ENCODE measurements at regions not wholly inside any gene's neighbourhood (a gene's known extent, or its start where the extent isn't known, plus 50 kb on each side); places are given as distances from the start of the nearest gene placed in this dataset.

GRCh38 chr9:613771-614347, 227.6 kb upstream of the DMRT1 start (continued):
- TF ChIP-seq ETV5 (CRISPR knock-in tag; IDR thresholded peaks at IDR 0.05; ENCODE audit: borderline replicate concordance) (peak; percentile 37; the same call in 1 of the 2 replicates), ZNF619 (CRISPR knock-in tag; IDR thresholded peaks at IDR 0.05) (0 out of 2 replicates have a peak, but pooled peaks have one; percentile 33), PCBP2 (optimal IDR thresholded peaks at IDR 0.05; ENCODE audit: low read depth, low read length, poor library complexity, severe bottlenecking) (no peak), NFYC (CRISPR knock-in tag; IDR thresholded peaks at IDR 0.05) (no peak), ASH2L (IDR thresholded peaks at IDR 0.05; ENCODE audit: insufficient read length, low read depth, low read length) (no peak), ZFP91 (CRISPR knock-in tag; IDR thresholded peaks at IDR 0.05; ENCODE audit: borderline replicate concordance) (peak; percentile 47), ZBTB4 (CRISPR knock-in tag; IDR thresholded peaks at IDR 0.05; ENCODE audit: borderline replicate concordance) (0 out of 2 replicates have a peak, but pooled peaks have one; percentile 31), MIER3 (CRISPR knock-in tag; IDR thresholded peaks at IDR 0.05; ENCODE audit: borderline replicate concordance) (peak; percentile 85; the same call in 1 of the 2 replicates), ERF (CRISPR knock-in tag; IDR thresholded peaks at IDR 0.05) (peak; percentile 82), BRCA1 (CRISPR knock-in tag; IDR thresholded peaks at IDR 0.05) (0 out of 2 replicates have a peak, but pooled peaks have one; percentile 50), MEIS2 (CRISPR knock-in tag; IDR thresholded peaks at IDR 0.05) (peak; percentile 67), ZNF557 (CRISPR knock-in tag; IDR thresholded peaks at IDR 0.05) (0 out of 2 replicates have a peak, but pooled peaks have one; percentile 41), KDM2A (CRISPR knock-in tag; IDR thresholded peaks at IDR 0.05; ENCODE audit: borderline replicate concordance, low read depth) (peak; percentile 28; the same call in 1 of the 2 replicates)
- TF ChIP-seq, protein P1, sequence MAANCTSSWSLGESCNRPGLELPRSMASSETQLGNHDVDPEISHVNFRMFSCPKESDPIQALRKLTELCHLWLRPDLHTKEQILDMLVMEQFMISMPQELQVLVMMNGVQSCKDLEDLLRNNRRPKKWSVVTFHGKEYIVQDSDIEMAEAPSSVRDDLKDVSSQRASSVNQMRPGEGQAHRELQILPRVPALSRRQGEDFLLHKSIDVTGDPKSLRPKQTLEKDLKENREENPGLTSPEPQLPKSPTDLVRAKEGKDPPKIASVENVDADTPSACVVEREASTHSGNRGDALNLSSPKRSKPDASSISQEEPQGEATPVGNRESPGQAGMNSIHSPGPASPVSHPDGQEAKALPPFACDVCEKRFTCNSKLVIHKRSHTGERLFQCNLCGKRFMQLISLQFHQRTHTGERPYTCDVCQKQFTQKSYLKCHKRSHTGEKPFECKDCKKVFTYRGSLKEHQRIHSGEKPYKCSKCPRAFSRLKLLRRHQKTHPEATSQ (CRISPR knock-in tag; IDR thresholded peaks at IDR 0.05; ENCODE audit: borderline replicate concordance) = peak; percentile 58; the same call in 1 of the 2 replicates
- TF ChIP-seq, protein P2, sequence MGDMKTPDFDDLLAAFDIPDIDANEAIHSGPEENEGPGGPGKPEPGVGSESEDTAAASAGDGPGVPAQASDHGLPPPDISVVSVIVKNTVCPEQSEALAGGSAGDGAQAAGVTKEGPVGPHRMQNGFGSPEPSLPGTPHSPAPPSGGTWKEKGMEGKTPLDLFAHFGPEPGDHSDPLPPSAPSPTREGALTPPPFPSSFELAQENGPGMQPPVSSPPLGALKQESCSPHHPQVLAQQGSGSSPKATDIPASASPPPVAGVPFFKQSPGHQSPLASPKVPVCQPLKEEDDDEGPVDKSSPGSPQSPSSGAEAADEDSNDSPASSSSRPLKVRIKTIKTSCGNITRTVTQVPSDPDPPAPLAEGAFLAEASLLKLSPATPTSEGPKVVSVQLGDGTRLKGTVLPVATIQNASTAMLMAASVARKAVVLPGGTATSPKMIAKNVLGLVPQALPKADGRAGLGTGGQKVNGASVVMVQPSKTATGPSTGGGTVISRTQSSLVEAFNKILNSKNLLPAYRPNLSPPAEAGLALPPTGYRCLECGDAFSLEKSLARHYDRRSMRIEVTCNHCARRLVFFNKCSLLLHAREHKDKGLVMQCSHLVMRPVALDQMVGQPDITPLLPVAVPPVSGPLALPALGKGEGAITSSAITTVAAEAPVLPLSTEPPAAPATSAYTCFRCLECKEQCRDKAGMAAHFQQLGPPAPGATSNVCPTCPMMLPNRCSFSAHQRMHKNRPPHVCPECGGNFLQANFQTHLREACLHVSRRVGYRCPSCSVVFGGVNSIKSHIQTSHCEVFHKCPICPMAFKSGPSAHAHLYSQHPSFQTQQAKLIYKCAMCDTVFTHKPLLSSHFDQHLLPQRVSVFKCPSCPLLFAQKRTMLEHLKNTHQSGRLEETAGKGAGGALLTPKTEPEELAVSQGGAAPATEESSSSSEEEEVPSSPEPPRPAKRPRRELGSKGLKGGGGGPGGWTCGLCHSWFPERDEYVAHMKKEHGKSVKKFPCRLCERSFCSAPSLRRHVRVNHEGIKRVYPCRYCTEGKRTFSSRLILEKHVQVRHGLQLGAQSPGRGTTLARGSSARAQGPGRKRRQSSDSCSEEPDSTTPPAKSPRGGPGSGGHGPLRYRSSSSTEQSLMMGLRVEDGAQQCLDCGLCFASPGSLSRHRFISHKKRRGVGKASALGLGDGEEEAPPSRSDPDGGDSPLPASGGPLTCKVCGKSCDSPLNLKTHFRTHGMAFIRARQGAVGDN (CRISPR knock-in tag; IDR thresholded peaks at IDR 0.05) = peak; percentile 59

Data from HepG2 (cell line).